RWPE2 (cell line): ENCODE measurements at regions not wholly inside any gene's neighbourhood (a gene's known extent, or its start where the extent isn't known, plus 50 kb on each side); places are given as distances from the start of the nearest gene placed in this dataset.

Experiments
- ATAC-seq: fragments of 200-7000 bp; cut with Tn5 transposase; 3 replicates; pipeline ENCODE4 v1.9.1; 2021; ENCODE audit warnings: low read depth
- DNase-seq: peaks from one replicate; pipeline ENCODE4 v3.0.0-alpha.2; 2020; ENCODE audit warnings: low spot score
- H3K27ac ChIP-seq: fragments of 450-650 bp; 2 replicates; pipeline ENCODE4 v1.5.1; 2017; ENCODE audit warnings: mild to moderate bottlenecking; ENCODE audit not compliant: poor library complexity, severe bottlenecking
- H3K27me3 ChIP-seq: fragments of 250-450 bp; sonication (Bioruptor Pico); 2 replicates; pipeline ENCODE4 v1.5.1; 2021; ENCODE audit warnings: mild to moderate bottlenecking, moderate library complexity; ENCODE audit not compliant: insufficient read depth, poor library complexity, severe bottlenecking
- H3K36me3 ChIP-seq: fragments of 250-450 bp; sonication (Bioruptor Pico); 2 replicates; pipeline ENCODE4 v1.5.1; 2020; ENCODE audit warnings: low read depth, mild to moderate bottlenecking, moderate library complexity
- H3K4me1 ChIP-seq: fragments of 250-450 bp; sonication (Bioruptor Pico); 2 replicates; pipeline ENCODE4 v1.5.1; 2021; ENCODE audit warnings: mild to moderate bottlenecking, moderate library complexity; ENCODE audit not compliant: insufficient read depth, poor library complexity, severe bottlenecking
- H3K4me3 ChIP-seq: fragments of 250-450 bp; sonication (Bioruptor Pico); 2 replicates; pipeline ENCODE4 v1.5.1; 2021; ENCODE audit warnings: mild to moderate bottlenecking, moderate library complexity; ENCODE audit not compliant: severe bottlenecking
- H3K9me3 ChIP-seq: fragments of 250-450 bp; sonication (Bioruptor Pico); 2 replicates; pipeline ENCODE4 v1.5.1; 2021; ENCODE audit warnings: mild to moderate bottlenecking, moderate library complexity; ENCODE audit not compliant: severe bottlenecking
- TF ChIP-seq, protein P1 (sequence below): fragments of 450-650 bp; IDR thresholded peaks from one replicate; pipeline ENCODE4 v1.5.1; 2017; ENCODE audit warnings: mild to moderate bottlenecking, moderate library complexity; ENCODE audit not compliant: poor library complexity, severe bottlenecking

DNA sequence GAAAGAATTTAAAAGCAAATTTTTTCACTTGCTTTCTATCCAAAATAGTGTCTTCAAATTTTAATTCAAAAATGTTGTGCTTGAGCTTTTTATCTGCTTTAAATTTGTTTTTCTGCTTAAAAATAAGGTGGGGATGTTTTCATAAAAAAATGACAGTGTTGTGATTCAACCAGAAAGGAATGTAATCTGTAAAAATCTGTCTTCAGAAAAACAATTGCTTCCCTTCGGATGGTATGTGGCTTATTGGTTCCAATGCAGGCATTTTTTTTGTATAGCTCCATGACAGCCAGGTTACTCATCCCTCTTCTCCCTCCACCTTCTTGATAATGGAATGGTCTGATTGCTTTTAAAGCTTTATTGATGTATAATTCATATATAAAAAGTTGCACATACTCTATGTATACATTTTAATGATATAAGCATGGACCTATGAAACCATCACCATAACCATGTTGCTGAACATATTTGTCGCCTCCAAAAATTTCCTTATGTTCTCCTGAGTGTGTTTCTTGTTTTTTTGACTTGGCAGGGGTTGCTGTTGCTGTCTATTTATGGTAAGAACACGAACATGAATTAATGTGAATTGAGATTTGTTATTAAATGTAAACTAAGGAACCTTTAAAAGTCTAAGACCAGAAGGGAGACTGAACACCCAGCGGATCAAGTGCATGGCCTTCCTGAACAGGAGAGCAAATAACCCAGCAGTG, 363.7 kb upstream of the SPHKAP start:
- TF ChIP-seq, protein P1, sequence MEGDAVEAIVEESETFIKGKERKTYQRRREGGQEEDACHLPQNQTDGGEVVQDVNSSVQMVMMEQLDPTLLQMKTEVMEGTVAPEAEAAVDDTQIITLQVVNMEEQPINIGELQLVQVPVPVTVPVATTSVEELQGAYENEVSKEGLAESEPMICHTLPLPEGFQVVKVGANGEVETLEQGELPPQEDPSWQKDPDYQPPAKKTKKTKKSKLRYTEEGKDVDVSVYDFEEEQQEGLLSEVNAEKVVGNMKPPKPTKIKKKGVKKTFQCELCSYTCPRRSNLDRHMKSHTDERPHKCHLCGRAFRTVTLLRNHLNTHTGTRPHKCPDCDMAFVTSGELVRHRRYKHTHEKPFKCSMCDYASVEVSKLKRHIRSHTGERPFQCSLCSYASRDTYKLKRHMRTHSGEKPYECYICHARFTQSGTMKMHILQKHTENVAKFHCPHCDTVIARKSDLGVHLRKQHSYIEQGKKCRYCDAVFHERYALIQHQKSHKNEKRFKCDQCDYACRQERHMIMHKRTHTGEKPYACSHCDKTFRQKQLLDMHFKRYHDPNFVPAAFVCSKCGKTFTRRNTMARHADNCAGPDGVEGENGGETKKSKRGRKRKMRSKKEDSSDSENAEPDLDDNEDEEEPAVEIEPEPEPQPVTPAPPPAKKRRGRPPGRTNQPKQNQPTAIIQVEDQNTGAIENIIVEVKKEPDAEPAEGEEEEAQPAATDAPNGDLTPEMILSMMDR, result no peak
- H3K9me3 ChIP-seq, result no peaks in the 10 kb centered on the region
- H3K27ac ChIP-seq, result peak overlapping the region; percentile 74
- no peaks in the 10 kb centered on the region for H3K27me3 ChIP-seq
- DNase-seq (no peak), ATAC-seq (peak; percentile 91)
- H3K36me3 ChIP-seq, result no peaks in the 10 kb centered on the region
- peaks cover 23% of the 10 kb centered on the region for H3K4me1 ChIP-seq
- H3K4me3 ChIP-seq, result no peak overlapping the region

DNA sequence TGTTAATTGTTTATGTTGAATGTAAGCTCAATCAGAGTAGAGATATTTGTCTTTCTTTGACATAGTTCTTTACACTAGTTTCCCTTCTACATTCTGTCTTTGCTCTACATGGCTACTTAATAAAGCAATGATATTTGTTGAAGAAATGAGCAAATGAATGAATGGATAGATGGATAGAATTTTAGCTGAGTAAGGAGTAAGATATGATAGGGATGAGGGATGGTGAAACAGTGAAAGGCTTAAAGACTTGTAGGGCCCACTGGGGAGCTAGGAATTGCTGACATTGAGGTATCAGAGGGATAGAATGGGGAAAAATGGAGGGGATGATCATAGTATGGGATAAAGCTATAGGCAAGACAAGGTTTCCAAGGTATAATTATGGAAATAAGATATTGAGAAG, 361.6 kb upstream of the SPHKAP start:
- Histone ChIP-seq H3K36me3 (no peaks in the 10 kb centered on the region), H3K4me3 (no peak overlapping the region), H3K9me3 (no peaks in the 10 kb centered on the region), H3K27ac (no peak overlapping the region), H3K4me1 (peaks cover 23% of the 10 kb centered on the region), H3K27me3 (no peaks in the 10 kb centered on the region)
- TF ChIP-seq, protein P1, result no peak
- ATAC-seq (no peak), DNase-seq (no peak)

DNA sequence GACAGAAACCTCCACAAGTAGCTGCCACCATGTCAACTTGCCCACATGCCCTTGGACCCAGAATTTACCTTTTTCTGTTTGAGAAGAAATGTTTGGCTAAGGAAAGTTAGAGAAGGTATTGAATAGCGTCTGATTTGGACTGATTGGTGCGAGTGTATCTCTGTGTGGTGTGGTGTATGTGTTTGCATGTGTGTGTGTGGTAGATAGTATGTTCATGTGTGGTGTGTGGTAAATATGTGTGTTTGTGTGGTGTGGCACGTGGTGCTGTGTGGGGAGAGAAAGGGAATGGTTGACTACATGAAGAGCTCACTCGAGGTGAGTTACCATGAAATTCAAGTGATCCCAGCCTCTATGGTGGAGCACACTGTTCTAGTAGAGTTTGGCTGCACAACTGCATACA, 360.8 kb upstream of the SPHKAP start:
- TF ChIP-seq, protein P1, result no peak
- H3K4me1 ChIP-seq, result peaks cover 23% of the 10 kb centered on the region
- no peak overlapping the region for H3K4me3 ChIP-seq
- ATAC-seq, result no peak
- no peaks in the 10 kb centered on the region for H3K27me3 ChIP-seq
- DNase-seq, result no peak
- H3K27ac ChIP-seq, result peak overlapping the region; percentile 69
- no peaks in the 10 kb centered on the region for H3K36me3 ChIP-seq
- H3K9me3 ChIP-seq, result no peaks in the 10 kb centered on the region

DNA sequence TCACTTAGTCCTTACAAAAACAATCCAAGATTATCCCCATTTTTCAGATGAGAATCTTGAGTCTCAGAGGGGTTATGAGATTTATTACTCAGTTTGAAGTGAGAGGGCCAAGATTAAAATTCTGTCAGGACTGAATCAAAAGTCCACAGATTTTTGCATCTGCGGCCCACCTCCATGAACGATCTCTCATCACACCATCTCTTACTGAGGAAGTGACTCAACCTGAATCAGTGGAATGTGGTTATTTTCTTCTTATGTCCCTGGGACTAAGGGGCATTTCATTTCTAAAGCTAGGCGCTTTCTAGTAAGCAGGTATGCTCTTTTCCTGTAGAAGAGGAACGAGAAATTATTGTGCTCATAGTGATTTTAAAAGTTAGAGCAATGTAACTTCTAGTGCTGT, 360.3 kb upstream of the SPHKAP start:
- no peaks in the 10 kb centered on the region for H3K9me3 ChIP-seq
- no peaks in the 10 kb centered on the region for H3K36me3 ChIP-seq
- TF ChIP-seq, protein P1, result no peak
- DNase-seq (no peak), ATAC-seq (peak; percentile 71; the same call in 2 of the 3 replicates)
- H3K4me3 ChIP-seq, result no peak overlapping the region
- peak overlapping the region; percentile 69 for H3K27ac ChIP-seq
- H3K27me3 ChIP-seq, result no peaks in the 10 kb centered on the region
- H3K4me1 ChIP-seq, result peaks cover 23% of the 10 kb centered on the region

DNA sequence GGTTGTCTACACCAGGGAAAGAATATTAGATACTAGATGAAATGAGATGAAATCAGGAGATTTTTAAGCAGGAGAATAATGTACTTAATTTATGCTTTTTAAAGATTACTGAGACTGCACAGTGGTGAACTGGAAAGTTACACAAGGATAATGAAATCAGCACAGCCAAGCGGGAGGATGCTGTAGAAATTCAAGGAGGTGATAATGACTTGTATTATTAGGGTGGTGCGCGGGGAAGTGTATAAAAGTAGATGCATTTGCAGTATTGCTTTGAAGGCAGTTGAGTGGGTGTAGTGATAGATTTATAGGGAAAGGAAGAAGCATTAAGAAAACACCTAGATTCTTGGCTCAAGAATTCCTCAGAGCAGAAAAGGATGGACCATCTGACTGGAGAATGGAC, 359.5 kb upstream of the SPHKAP start:
- no peak for ATAC-seq
- TF ChIP-seq, protein P1, result no peak

More for the DNA sequence above, 359.5 kb upstream of the SPHKAP start:
- Histone ChIP-seq H3K9me3 (peaks cover 7% of the 10 kb centered on the region), H3K4me3 (no peak overlapping the region), H3K36me3 (no peaks in the 10 kb centered on the region), H3K27me3 (no peaks in the 10 kb centered on the region), H3K4me1 (peaks cover 23% of the 10 kb centered on the region), H3K27ac (peak overlapping the region; percentile 69)
- DNase-seq, result no peak
